K562 (cell line): ENCODE measurements at regions not wholly inside any gene's neighbourhood (a gene's known extent, or its start where the extent isn't known, plus 50 kb on each side); places are given as distances from the start of the nearest gene placed in this dataset.

ENCODE experiments used
- BHLHE40 ChIP-seq: IDR thresholded peaks from 2 replicates; pipeline ENCODE4 v1.6.1; 2011; ENCODE audit warnings: low read length, improper control_type of control experiment
- CXXC5 ChIP-seq: fragments of 250-450 bp; sonication (Bioruptor Pico); IDR thresholded peaks from 2 replicates; pipeline ENCODE4 v1.8.0; 2022; ENCODE audit warnings: inconsistent platforms, mild to moderate bottlenecking, moderate library complexity
- EGR1 ChIP-seq: fragments of 450-650 bp; conservative IDR thresholded peaks from 2 replicates; pipeline ENCODE4 v1.6.1; 2017; ENCODE audit warnings: mild to moderate bottlenecking
- EZH2 ChIP-seq: IDR thresholded peaks from 2 replicates; pipeline ENCODE4 v1.6.1; 2012; ENCODE audit warnings: low read depth, mild to moderate bottlenecking, inconsistent platforms, low read length, borderline replicate concordance
- FOXJ3 ChIP-seq: sonication (generic); formaldehyde crosslinking; IDR thresholded peaks from 2 replicates; pipeline ENCODE4 v1.4.0; 2020; ENCODE audit warnings: mild to moderate bottlenecking, missing genetic modification reagents
- GTF2F1 ChIP-seq: IDR thresholded peaks from 2 replicates; pipeline ENCODE4 v1.6.1; 2011; ENCODE audit warnings: low read depth, low read length, improper control_type of control experiment
- MTA1 ChIP-seq: fragments of 450-650 bp; IDR thresholded peaks from 2 replicates; pipeline ENCODE4 v1.6.1; 2017; ENCODE audit warnings: borderline replicate concordance
- MYBL2 ChIP-seq, 2 experiments: fragments of 450-650 bp in 1 of 2; sonication (generic) in 1 of 2; formaldehyde crosslinking in 1 of 2; IDR thresholded peaks; 2 replicates each; pipeline versions ENCODE4 v1.6.1 to v1.8.1; 2017 to 2022; ENCODE audit warnings: borderline replicate concordance in 1 of 2, inconsistent platforms in 1 of 2, low read depth in 1 of 2, mild to moderate bottlenecking in 1 of 2, missing genetic modification reagents in 1 of 2, moderate library complexity in 1 of 2
- POLR2A ChIP-seq: fragments of 450-650 bp; conservative IDR thresholded peaks from 2 replicates; pipeline ENCODE4 v1.6.1; 2016
- POLR2AphosphoS5 ChIP-seq: IDR thresholded peaks from 2 replicates; pipeline ENCODE4 v1.6.1; 2011; ENCODE audit warnings: mild to moderate bottlenecking, low read depth, low read length, moderate library complexity; ENCODE audit not compliant: control insufficient read depth, insufficient read depth
- POLR2G ChIP-seq: fragments of 200-400 bp; formaldehyde crosslinking; IDR thresholded peaks from 2 replicates; pipeline ENCODE4 v1.6.1; 2017; ENCODE audit warnings: low read depth, mild to moderate bottlenecking, antibody characterized with exemption, low read length, moderate library complexity
- RBM34 ChIP-seq: fragments of 200-400 bp; formaldehyde crosslinking; IDR thresholded peaks from 2 replicates; pipeline ENCODE4 v1.6.1; 2018; ENCODE audit warnings: low read length, borderline replicate concordance; ENCODE audit not compliant: insufficient read depth
- ZNF41 ChIP-seq: fragments of 250-450 bp; sonication (Bioruptor Pico); conservative IDR thresholded peaks from 2 replicates; pipeline ENCODE4 v1.4.0; 2020; ENCODE audit warnings: mild to moderate bottlenecking
- TF ChIP-seq, protein P1 (sequence below), 3 experiments: IDR thresholded peaks in 2 of 3; conservative IDR thresholded peaks in 1 of 3; 2 replicates each; pipeline ENCODE4 v1.5.1; 2011 to 2012; ENCODE audit warnings: low read length in 3 of 3, mild to moderate bottlenecking in 3 of 3, control low read depth in 2 of 3, improper control_type of control experiment in 1 of 3, inconsistent platforms in 1 of 3, low read depth in 1 of 3, mixed read lengths in 1 of 3, moderate library complexity in 1 of 3; ENCODE audit not compliant: insufficient read depth in 2 of 3

GRCh38 chrX:112513154-112513553, 166.6 kb downstream of the LHFPL1 start:
- TF ChIP-seq MYBL2 (IDR thresholded peaks at IDR 0.05; ENCODE audit: low read depth): no peak
- no peak for TF ChIP-seq MYBL2 (CRISPR knock-in tag; IDR thresholded peaks at IDR 0.05; ENCODE audit: borderline replicate concordance)
- no peak for TF ChIP-seq GTF2F1
- TF ChIP-seq CXXC5 (CRISPR knock-in tag): no peak
- TF ChIP-seq POLR2A: no peak
- no peak for TF ChIP-seq BHLHE40
- no peak for TF ChIP-seq FOXJ3 (CRISPR knock-in tag)
- TF ChIP-seq POLR2G: no peak
- TF ChIP-seq POLR2AphosphoS5: no peak
- no peak for TF ChIP-seq ZNF41 (CRISPR knock-in tag)
- no peak for TF ChIP-seq EGR1
- TF ChIP-seq, protein P1, sequence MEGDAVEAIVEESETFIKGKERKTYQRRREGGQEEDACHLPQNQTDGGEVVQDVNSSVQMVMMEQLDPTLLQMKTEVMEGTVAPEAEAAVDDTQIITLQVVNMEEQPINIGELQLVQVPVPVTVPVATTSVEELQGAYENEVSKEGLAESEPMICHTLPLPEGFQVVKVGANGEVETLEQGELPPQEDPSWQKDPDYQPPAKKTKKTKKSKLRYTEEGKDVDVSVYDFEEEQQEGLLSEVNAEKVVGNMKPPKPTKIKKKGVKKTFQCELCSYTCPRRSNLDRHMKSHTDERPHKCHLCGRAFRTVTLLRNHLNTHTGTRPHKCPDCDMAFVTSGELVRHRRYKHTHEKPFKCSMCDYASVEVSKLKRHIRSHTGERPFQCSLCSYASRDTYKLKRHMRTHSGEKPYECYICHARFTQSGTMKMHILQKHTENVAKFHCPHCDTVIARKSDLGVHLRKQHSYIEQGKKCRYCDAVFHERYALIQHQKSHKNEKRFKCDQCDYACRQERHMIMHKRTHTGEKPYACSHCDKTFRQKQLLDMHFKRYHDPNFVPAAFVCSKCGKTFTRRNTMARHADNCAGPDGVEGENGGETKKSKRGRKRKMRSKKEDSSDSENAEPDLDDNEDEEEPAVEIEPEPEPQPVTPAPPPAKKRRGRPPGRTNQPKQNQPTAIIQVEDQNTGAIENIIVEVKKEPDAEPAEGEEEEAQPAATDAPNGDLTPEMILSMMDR (IDR thresholded peaks at IDR 0.05 in 2 of 3, conservative IDR thresholded peaks at IDR 0.05 in 1 of 3; ENCODE audit: insufficient read depth in 2 of 3, low read depth in 1 of 3, low read length in 3 of 3): no peak
- no peak for TF ChIP-seq EZH2
- TF ChIP-seq MTA1: no peak
- TF ChIP-seq RBM34: no peak
